A673 (cell line): ENCODE measurements at regions not wholly inside any gene's neighbourhood (a gene's known extent, or its start where the extent isn't known, plus 50 kb on each side); places are given as distances from the start of the nearest gene placed in this dataset.

ENCODE experiments used
- BruUV-seq: library from RNA; stranded (reverse); fragments of 400-500 nt; replicated peaks from 2 replicates; lab custom pipeline; 2021; lab: Mats Ljungman, UMichigan
- CTCF ChIA-PET: fragments of 300-600 bp; sonication (Branson Sonifier 250); formaldehyde crosslinking; loops from one replicate; lab custom pipeline; 2022; ENCODE audit warnings: antibody characterized with exemption; lab: Charles Lee
- POLR2A ChIA-PET: fragments of 300-600 bp; sonication (Branson Sonifier 250); formaldehyde crosslinking; loops from one replicate; lab custom pipeline; 2022; ENCODE audit warnings: antibody characterized with exemption; ENCODE audit not compliant: low non-redundant PET; lab: Charles Lee
- DNase-seq: peaks from one replicate; pipeline ENCODE4 v3.0.0-alpha.2; 2015; ENCODE audit warnings: low spot score
- H3K27ac ChIP-seq: fragments of 200-600 bp; sonication (generic); 2 replicates; pipeline ENCODE4 v1.5.1; 2016; ENCODE audit warnings: mixed run types, low read depth, mild to moderate bottlenecking, mixed read lengths, antibody characterized with exemption, low read length; ENCODE audit not compliant: poor library complexity, severe bottlenecking
- H3K27me3 ChIP-seq: fragments of 200-600 bp; sonication (generic); replicated peaks from 2 replicates; pipeline ENCODE4 v1.6.1; 2017; ENCODE audit warnings: mixed run types, low read depth, mild to moderate bottlenecking, mixed read lengths, antibody characterized with exemption, low read length; ENCODE audit not compliant: insufficient read depth, poor library complexity
- H3K36me3 ChIP-seq: fragments of 200-600 bp; sonication (generic); 2 replicates; pipeline ENCODE4 v1.6.1; 2016; ENCODE audit warnings: mixed run types, mild to moderate bottlenecking, mixed read lengths, antibody characterized with exemption, low read length; ENCODE audit not compliant: insufficient read depth, poor library complexity, severe bottlenecking
- H3K4me1 ChIP-seq: fragments of 200-600 bp; sonication (generic); 2 replicates; pipeline ENCODE4 v1.6.1; 2017; ENCODE audit warnings: mixed run types, mild to moderate bottlenecking, mixed read lengths, antibody characterized with exemption, low read length; ENCODE audit not compliant: insufficient read depth, poor library complexity, severe bottlenecking
- H3K4me3 ChIP-seq: fragments of 200-600 bp; sonication (generic); 2 replicates; pipeline ENCODE4 v1.5.1; 2016; ENCODE audit warnings: low read depth, mixed run types, mild to moderate bottlenecking, mixed read lengths, low read length; ENCODE audit not compliant: poor library complexity, severe bottlenecking
- H3K9me3 ChIP-seq: fragments of 200-600 bp; sonication (generic); 2 replicates; pipeline ENCODE4 v1.6.1; 2016; ENCODE audit warnings: mixed run types, low read depth, mild to moderate bottlenecking, mixed read lengths, antibody characterized with exemption, low read length; ENCODE audit not compliant: poor library complexity, severe bottlenecking
- CTCF ChIP-seq: fragments of 300-800, 200-600 bp; sonication (generic); conservative IDR thresholded peaks from 2 replicates; pipeline ENCODE4 v1.5.1; 2017; ENCODE audit warnings: low read depth, mild to moderate bottlenecking, antibody characterized with exemption, low read length, moderate library complexity, mixed read lengths
- EZH2 ChIP-seq: fragments of 200-600 bp; sonication (generic); IDR thresholded peaks from 2 replicates; pipeline ENCODE4 v1.6.1; 2017; ENCODE audit warnings: borderline replicate concordance, low read depth, mild to moderate bottlenecking, mixed read lengths, antibody characterized with exemption, low read length; ENCODE audit not compliant: poor library complexity, severe bottlenecking
- intact Hi-C: fragments of 100-400 bp; cut with micrococcal nuclease; formaldehyde crosslinking; loops from one replicate; pipeline ENCODE4 v1.10.0; 2022; ENCODE audit not compliant: unreplicated experiment

- ChIA-PET CTCF (no interaction called here), POLR2A (no interaction called here)
- H3K4me1 ChIP-seq: no peaks in the 10 kb centered on the region
- no TSS peak for BruUV-seq
- no peaks in the 10 kb centered on the region for H3K36me3 ChIP-seq
- H3K9me3 ChIP-seq: no peaks in the 10 kb centered on the region
- peaks cover 55% of the 10 kb centered on the region for H3K27me3 ChIP-seq
- TF ChIP-seq CTCF (no peak), EZH2 (no peak)
- no peak overlapping the region for H3K4me3 ChIP-seq
- no peak overlapping the region for H3K27ac ChIP-seq
- DNase-seq: no peak
- intact Hi-C loops: no loop called here
Measured at GRCh38 chr7:27346531-27347275, 104.1 kb downstream of the EVX1 start.

- Histone ChIP-seq H3K9me3 (no peaks in the 10 kb centered on the region), H3K4me1 (no peaks in the 10 kb centered on the region), H3K27ac (no peak overlapping the region), H3K27me3 (peaks cover 60% of the 10 kb centered on the region), H3K4me3 (no peak overlapping the region), H3K36me3 (no peaks in the 10 kb centered on the region)
- no peak for DNase-seq
- POLR2A ChIA-PET: no interaction called here
- BruUV-seq: no TSS peak
- CTCF ChIA-PET: no interaction called here
- intact Hi-C loops: no loop called here
- no peak for TF ChIP-seq EZH2
- TF ChIP-seq CTCF: no peak
Measured at GRCh38 chr7:27347276-27347640, 104.7 kb downstream of the EVX1 start.

GRCh38 chr7:27349621-27350020, 107.0 kb downstream of the EVX1 start:
- no peaks in the 10 kb centered on the region for H3K36me3 ChIP-seq
- no TSS peak for BruUV-seq
- no peaks in the 10 kb centered on the region for H3K4me1 ChIP-seq
- no peaks in the 10 kb centered on the region for H3K9me3 ChIP-seq
- H3K27ac ChIP-seq: no peak overlapping the region
- peaks cover 75% of the 10 kb centered on the region for H3K27me3 ChIP-seq
- no peak overlapping the region for H3K4me3 ChIP-seq
- intact Hi-C loops: no loop called here
- ChIA-PET POLR2A (no interaction called here), CTCF (no interaction called here)
- TF ChIP-seq EZH2 (no peak), CTCF (no peak)
- DNase-seq: no peak
